Activated CD4-positive, alpha-beta T cell treated with anti-CD3 and anti-CD28 coated beads, Interleukin-2, amount 10 ng/mL, durations not matched to agents 24 days and 14 days (primary cell): ENCODE measurements at regions not wholly inside any gene's neighbourhood (a gene's known extent, or its start where the extent isn't known, plus 50 kb on each side); places are given as distances from the start of the nearest gene placed in this dataset.

Experiments
- DNase-seq: peaks from one replicate; pipeline ENCODE4 v3.0.0; 2022
- H3K27ac Mint-ChIP-seq: one replicate; pipeline ENCODE4 v1.8.0; 2022; ENCODE audit warnings: mild to moderate bottlenecking, mixed read lengths
- H3K27me3 Mint-ChIP-seq: one replicate; pipeline ENCODE4 v1.8.0; 2022; ENCODE audit warnings: mixed read lengths
- H3K36me3 Mint-ChIP-seq: one replicate; pipeline ENCODE4 v1.8.0; 2022; ENCODE audit warnings: low read depth, mild to moderate bottlenecking, mixed read lengths
- H3K4me1 Mint-ChIP-seq: one replicate; pipeline ENCODE4 v1.8.0; 2021; ENCODE audit warnings: mixed read lengths
- H3K4me3 Mint-ChIP-seq: one replicate; pipeline ENCODE4 v1.8.0; 2022; ENCODE audit warnings: mild to moderate bottlenecking, moderate library complexity, mixed read lengths
- H3K9me3 Mint-ChIP-seq: one replicate; pipeline ENCODE4 v1.8.0; 2021; ENCODE audit warnings: mixed read lengths
- intact Hi-C: fragments of 100-400 bp; cut with micrococcal nuclease; formaldehyde crosslinking; loops from one replicate; pipeline ENCODE4 v1.15.1; 2023

- Mint-ChIP-seq H3K9me3 (no peaks in the 10 kb centered on the region), H3K4me3 (no peak overlapping the region), H3K27me3 (peaks cover 6% of the 10 kb centered on the region), H3K36me3 (no peaks in the 10 kb centered on the region), H3K27ac (no peak overlapping the region), H3K4me1 (peaks cover 3% of the 10 kb centered on the region)
- intact Hi-C loops = no loop called here
- DNase-seq = peak; percentile 51
These were observed 135.6 kb upstream of the ALKAL2 start for GRCh38 chr2:423479-423878.

GRCh38 chr2:422676-423435, 135.0 kb upstream of the ALKAL2 start:
- no peaks in the 10 kb centered on the region for H3K36me3 Mint-ChIP-seq
- DNase-seq = peak; percentile 40
- peaks cover 3% of the 10 kb centered on the region for H3K4me1 Mint-ChIP-seq
- intact Hi-C loops = no loop called here
- no peak overlapping the region for H3K4me3 Mint-ChIP-seq
- H3K9me3 Mint-ChIP-seq = no peaks in the 10 kb centered on the region
- no peak overlapping the region for H3K27ac Mint-ChIP-seq
- peaks cover 7% of the 10 kb centered on the region for H3K27me3 Mint-ChIP-seq

- Mint-ChIP-seq H3K9me3 (no peaks in the 10 kb centered on the region), H3K27ac (no peak overlapping the region), H3K27me3 (peaks cover 11% of the 10 kb centered on the region), H3K4me1 (peaks cover 3% of the 10 kb centered on the region), H3K4me3 (no peak overlapping the region), H3K36me3 (no peaks in the 10 kb centered on the region)
- DNase-seq = peak; percentile 39
- intact Hi-C loops = no loop called here
These were observed 133.5 kb upstream of the ALKAL2 start for GRCh38 chr2:421406-421805.

- Mint-ChIP-seq H3K36me3 (no peaks in the 10 kb centered on the region), H3K9me3 (no peaks in the 10 kb centered on the region), H3K27me3 (peaks cover 19% of the 10 kb centered on the region), H3K4me3 (no peak overlapping the region), H3K4me1 (peaks cover 3% of the 10 kb centered on the region), H3K27ac (no peak overlapping the region)
- peak; percentile 14 for DNase-seq
- intact Hi-C loops = no loop called here
These were observed 131.9 kb upstream of the ALKAL2 start for GRCh38 chr2:419687-420317.

- H3K4me3 Mint-ChIP-seq = no peak overlapping the region
These were observed 129.8 kb upstream of the ALKAL2 start for GRCh38 chr2:417662-418061.

GRCh38 chr2:417006-417405, 129.1 kb upstream of the ALKAL2 start:
- H3K27me3 Mint-ChIP-seq = peaks cover 35% of the 10 kb centered on the region
- H3K4me1 Mint-ChIP-seq = no peaks in the 10 kb centered on the region

More at GRCh38 chr2:417662-418061, 129.8 kb upstream of the ALKAL2 start:
- DNase-seq = peak; percentile 44
- peaks cover 33% of the 10 kb centered on the region for H3K27me3 Mint-ChIP-seq
- H3K9me3 Mint-ChIP-seq = no peaks in the 10 kb centered on the region
- intact Hi-C loops = no loop called here
- H3K36me3 Mint-ChIP-seq = no peaks in the 10 kb centered on the region
- H3K27ac Mint-ChIP-seq = no peak overlapping the region
- H3K4me1 Mint-ChIP-seq = no peaks in the 10 kb centered on the region

GRCh38 chr2:415986-416610, 128.2 kb upstream of the ALKAL2 start:
- no peak overlapping the region for H3K4me3 Mint-ChIP-seq
- peaks cover 2% of the 10 kb centered on the region for H3K9me3 Mint-ChIP-seq
- H3K27ac Mint-ChIP-seq = no peak overlapping the region
- no peaks in the 10 kb centered on the region for H3K36me3 Mint-ChIP-seq
- H3K27me3 Mint-ChIP-seq = peaks cover 40% of the 10 kb centered on the region
- peak; percentile 37 for DNase-seq
- intact Hi-C loops = no loop called here
- H3K4me1 Mint-ChIP-seq = no peaks in the 10 kb centered on the region

More at GRCh38 chr2:417006-417405, 129.1 kb upstream of the ALKAL2 start:
- intact Hi-C loops = no loop called here
- H3K36me3 Mint-ChIP-seq = no peaks in the 10 kb centered on the region
- DNase-seq = peak; percentile 1
- H3K9me3 Mint-ChIP-seq = no peaks in the 10 kb centered on the region
- no peak overlapping the region for H3K27ac Mint-ChIP-seq
- H3K4me3 Mint-ChIP-seq = no peak overlapping the region

GRCh38 chr2:409523-409922, 121.6 kb upstream of the ALKAL2 start:
- no peaks in the 10 kb centered on the region for H3K4me1 Mint-ChIP-seq
- intact Hi-C loops = no loop called here

GRCh38 chr2:407630-408029, 119.7 kb upstream of the ALKAL2 start:
- Mint-ChIP-seq H3K36me3 (no peaks in the 10 kb centered on the region), H3K27ac (no peak overlapping the region), H3K9me3 (peaks cover 13% of the 10 kb centered on the region), H3K27me3 (peaks cover 15% of the 10 kb centered on the region), H3K4me3 (no peak overlapping the region), H3K4me1 (no peaks in the 10 kb centered on the region)
- intact Hi-C loops = no loop called here
- DNase-seq = peak; percentile 20

More at GRCh38 chr2:409523-409922, 121.6 kb upstream of the ALKAL2 start:
- Mint-ChIP-seq H3K27me3 (peaks cover 30% of the 10 kb centered on the region), H3K36me3 (no peaks in the 10 kb centered on the region), H3K9me3 (peaks cover 12% of the 10 kb centered on the region), H3K27ac (no peak overlapping the region), H3K4me3 (no peak overlapping the region)
- DNase-seq = peak; percentile 6

- no peaks in the 10 kb centered on the region for H3K4me1 Mint-ChIP-seq
These were observed 119.0 kb upstream of the ALKAL2 start for GRCh38 chr2:406876-407275.

GRCh38 chr2:406231-406630, 118.3 kb upstream of the ALKAL2 start:
- DNase-seq = peak; percentile 37
- no peaks in the 10 kb centered on the region for H3K36me3 Mint-ChIP-seq
- no peak overlapping the region for H3K27ac Mint-ChIP-seq
- intact Hi-C loops = no loop called here
- no peak overlapping the region for H3K4me3 Mint-ChIP-seq
- H3K9me3 Mint-ChIP-seq = peaks cover 12% of the 10 kb centered on the region
- H3K4me1 Mint-ChIP-seq = no peaks in the 10 kb centered on the region
- H3K27me3 Mint-ChIP-seq = peaks cover 10% of the 10 kb centered on the region

More at GRCh38 chr2:406876-407275, 119.0 kb upstream of the ALKAL2 start:
- intact Hi-C loops = no loop called here
- Mint-ChIP-seq H3K9me3 (peaks cover 13% of the 10 kb centered on the region), H3K4me3 (no peak overlapping the region), H3K27me3 (peaks cover 13% of the 10 kb centered on the region), H3K36me3 (no peaks in the 10 kb centered on the region), H3K27ac (no peak overlapping the region)
- peak; percentile 26 for DNase-seq

- Mint-ChIP-seq H3K27me3 (peaks cover 2% of the 10 kb centered on the region), H3K27ac (no peak overlapping the region), H3K9me3 (peaks cover 5% of the 10 kb centered on the region), H3K4me1 (no peaks in the 10 kb centered on the region), H3K36me3 (no peaks in the 10 kb centered on the region), H3K4me3 (no peak overlapping the region)
- intact Hi-C loops = no loop called here
- DNase-seq = peak; percentile 28
These were observed 116.7 kb upstream of the ALKAL2 start for GRCh38 chr2:404581-404980.

GRCh38 chr2:403682-404081, 115.8 kb upstream of the ALKAL2 start:
- peak; percentile 38 for DNase-seq
- intact Hi-C loops = no loop called here
- Mint-ChIP-seq H3K9me3 (peaks cover 5% of the 10 kb centered on the region), H3K27ac (no peak overlapping the region), H3K4me3 (no peak overlapping the region), H3K27me3 (peaks cover 2% of the 10 kb centered on the region), H3K36me3 (no peaks in the 10 kb centered on the region), H3K4me1 (no peaks in the 10 kb centered on the region)

- Mint-ChIP-seq H3K9me3 (peaks cover 5% of the 10 kb centered on the region), H3K27me3 (peaks cover 2% of the 10 kb centered on the region), H3K36me3 (no peaks in the 10 kb centered on the region), H3K27ac (no peak overlapping the region), H3K4me1 (no peaks in the 10 kb centered on the region), H3K4me3 (no peak overlapping the region)
- intact Hi-C loops = no loop called here
- DNase-seq = peak; percentile 42
These were observed 114.8 kb upstream of the ALKAL2 start for GRCh38 chr2:402721-403120.
